Breast epithelium (tissue), 3 donors: ENCODE measurements at regions not wholly inside any gene's neighbourhood (a gene's known extent, or its start where the extent isn't known, plus 50 kb on each side); places are given as distances from the start of the nearest gene placed in this dataset.

Source experiments
- POLR2AphosphoS5 ChIP-seq, 3 donors: sonication (generic); formaldehyde crosslinking; IDR thresholded peaks; one replicate each; pipeline ENCODE4 v1.6.1; 2017; ENCODE audit warnings: antibody characterized with exemption in 3 of 3
- TF ChIP-seq, protein P1 (sequence below), 3 donors: fragments of 450-650 bp; IDR thresholded peaks; one replicate each; pipeline ENCODE4 v1.5.1; 2016 to 2017; ENCODE audit warnings: antibody characterized with exemption in 3 of 3, mild to moderate bottlenecking in 3 of 3, moderate library complexity in 3 of 3

DNA sequence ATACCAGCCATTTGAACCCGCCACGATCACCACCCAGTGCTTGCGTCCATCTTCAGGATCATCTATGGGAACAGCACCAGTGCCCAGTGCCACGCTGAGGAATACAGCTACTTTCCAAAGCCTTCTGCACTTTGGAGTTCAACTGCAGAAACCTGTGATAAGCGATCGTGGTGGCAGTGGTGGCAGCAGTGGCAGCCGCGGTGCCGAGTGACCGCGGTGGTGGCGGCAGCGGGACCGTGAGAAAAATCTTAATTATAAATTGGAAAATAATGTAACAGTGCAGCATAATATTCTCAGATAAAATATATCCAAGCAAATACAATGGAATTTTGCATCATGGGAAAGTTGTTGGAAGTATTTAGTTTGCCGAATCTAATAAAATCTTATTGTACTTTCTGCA lies 2270.9 kb downstream of the PCDH9 start:
- TF ChIP-seq, protein P1, sequence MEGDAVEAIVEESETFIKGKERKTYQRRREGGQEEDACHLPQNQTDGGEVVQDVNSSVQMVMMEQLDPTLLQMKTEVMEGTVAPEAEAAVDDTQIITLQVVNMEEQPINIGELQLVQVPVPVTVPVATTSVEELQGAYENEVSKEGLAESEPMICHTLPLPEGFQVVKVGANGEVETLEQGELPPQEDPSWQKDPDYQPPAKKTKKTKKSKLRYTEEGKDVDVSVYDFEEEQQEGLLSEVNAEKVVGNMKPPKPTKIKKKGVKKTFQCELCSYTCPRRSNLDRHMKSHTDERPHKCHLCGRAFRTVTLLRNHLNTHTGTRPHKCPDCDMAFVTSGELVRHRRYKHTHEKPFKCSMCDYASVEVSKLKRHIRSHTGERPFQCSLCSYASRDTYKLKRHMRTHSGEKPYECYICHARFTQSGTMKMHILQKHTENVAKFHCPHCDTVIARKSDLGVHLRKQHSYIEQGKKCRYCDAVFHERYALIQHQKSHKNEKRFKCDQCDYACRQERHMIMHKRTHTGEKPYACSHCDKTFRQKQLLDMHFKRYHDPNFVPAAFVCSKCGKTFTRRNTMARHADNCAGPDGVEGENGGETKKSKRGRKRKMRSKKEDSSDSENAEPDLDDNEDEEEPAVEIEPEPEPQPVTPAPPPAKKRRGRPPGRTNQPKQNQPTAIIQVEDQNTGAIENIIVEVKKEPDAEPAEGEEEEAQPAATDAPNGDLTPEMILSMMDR (IDR thresholded peaks at IDR 0.05), result no peak
- TF ChIP-seq POLR2AphosphoS5 (IDR thresholded peaks at IDR 0.05), result no peak
